HL-60 (cell line): ENCODE measurements at regions not wholly inside any gene's neighbourhood (a gene's known extent, or its start where the extent isn't known, plus 50 kb on each side); places are given as distances from the start of the nearest gene placed in this dataset.

Source experiments
- DNase-seq, 2 experiments: peaks; one replicate each; pipeline ENCODE4 v3.0.0-alpha.2; 2010 to 2020; ENCODE audit warnings: low read depth in 1 of 2, low spot score in 1 of 2
- H3K27ac ChIP-seq: fragments of 250-450 bp; sonication (Bioruptor Pico); replicated peaks from 2 replicates; pipeline ENCODE4 v1.5.1; 2020; ENCODE audit warnings: mild to moderate bottlenecking, moderate library complexity
- H3K27me3 ChIP-seq: fragments of 250-450 bp; sonication (Bioruptor Pico); 2 replicates; pipeline ENCODE4 v1.5.1; 2021; ENCODE audit warnings: mild to moderate bottlenecking, moderate library complexity; ENCODE audit not compliant: insufficient read depth, poor library complexity, severe bottlenecking
- H3K4me3 ChIP-seq: replicated peaks from 2 replicates; pipeline ENCODE4 v1.5.1; 2011; ENCODE audit warnings: mild to moderate bottlenecking, control low read depth, low read length; ENCODE audit not compliant: insufficient read depth
- GABPA ChIP-seq: IDR thresholded peaks from 2 replicates; pipeline ENCODE4 v1.6.1; 2012; ENCODE audit warnings: low read depth
- POLR2AphosphoS5 ChIP-seq: IDR thresholded peaks from 2 replicates; pipeline ENCODE4 v1.6.1; 2012; ENCODE audit warnings: low read depth
- REST ChIP-seq: IDR thresholded peaks from 2 replicates; pipeline ENCODE4 v1.6.1; 2012; ENCODE audit warnings: low read depth; ENCODE audit not compliant: insufficient replicate concordance
- SPI1 ChIP-seq: IDR thresholded peaks from 2 replicates; pipeline ENCODE4 v1.6.1; 2012; ENCODE audit warnings: low read depth, mild to moderate bottlenecking, borderline replicate concordance
- TF ChIP-seq, protein P1 (sequence below): IDR thresholded peaks from one replicate; pipeline ENCODE4 v1.5.1; 2011; ENCODE audit warnings: low read length, control low read depth, inconsistent platforms; ENCODE audit not compliant: insufficient read depth

GRCh38 chr5:118778941-118779340 is 209.4 kb downstream of the DTWD2 start:
- Histone ChIP-seq H3K4me3 (no peak overlapping the region), H3K27ac (no peak overlapping the region), H3K27me3 (no peaks in the 10 kb centered on the region)
- no peak for DNase-seq
- no peak for TF ChIP-seq GABPA
- no peak for TF ChIP-seq POLR2AphosphoS5
- no peak for TF ChIP-seq REST
- TF ChIP-seq SPI1, result no peak
- TF ChIP-seq, protein P1, sequence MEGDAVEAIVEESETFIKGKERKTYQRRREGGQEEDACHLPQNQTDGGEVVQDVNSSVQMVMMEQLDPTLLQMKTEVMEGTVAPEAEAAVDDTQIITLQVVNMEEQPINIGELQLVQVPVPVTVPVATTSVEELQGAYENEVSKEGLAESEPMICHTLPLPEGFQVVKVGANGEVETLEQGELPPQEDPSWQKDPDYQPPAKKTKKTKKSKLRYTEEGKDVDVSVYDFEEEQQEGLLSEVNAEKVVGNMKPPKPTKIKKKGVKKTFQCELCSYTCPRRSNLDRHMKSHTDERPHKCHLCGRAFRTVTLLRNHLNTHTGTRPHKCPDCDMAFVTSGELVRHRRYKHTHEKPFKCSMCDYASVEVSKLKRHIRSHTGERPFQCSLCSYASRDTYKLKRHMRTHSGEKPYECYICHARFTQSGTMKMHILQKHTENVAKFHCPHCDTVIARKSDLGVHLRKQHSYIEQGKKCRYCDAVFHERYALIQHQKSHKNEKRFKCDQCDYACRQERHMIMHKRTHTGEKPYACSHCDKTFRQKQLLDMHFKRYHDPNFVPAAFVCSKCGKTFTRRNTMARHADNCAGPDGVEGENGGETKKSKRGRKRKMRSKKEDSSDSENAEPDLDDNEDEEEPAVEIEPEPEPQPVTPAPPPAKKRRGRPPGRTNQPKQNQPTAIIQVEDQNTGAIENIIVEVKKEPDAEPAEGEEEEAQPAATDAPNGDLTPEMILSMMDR, result no peak

GRCh38 chr5:118777189-118777736 is 211.1 kb downstream of the DTWD2 start:
- DNase-seq, result no peak
- no peak for TF ChIP-seq POLR2AphosphoS5
- no peaks in the 10 kb centered on the region for H3K27me3 ChIP-seq
- no peak overlapping the region for H3K27ac ChIP-seq
- H3K4me3 ChIP-seq, result no peak overlapping the region

GRCh38 chr5:118776755-118777154 is 211.6 kb downstream of the DTWD2 start:
- H3K27ac ChIP-seq, result no peak overlapping the region
- DNase-seq, result no peak
- H3K4me3 ChIP-seq, result no peak overlapping the region
- TF ChIP-seq SPI1 (no peak), REST (no peak), GABPA (no peak), POLR2AphosphoS5 (no peak)
- TF ChIP-seq, protein P1, result no peak
- no peaks in the 10 kb centered on the region for H3K27me3 ChIP-seq

DNA sequence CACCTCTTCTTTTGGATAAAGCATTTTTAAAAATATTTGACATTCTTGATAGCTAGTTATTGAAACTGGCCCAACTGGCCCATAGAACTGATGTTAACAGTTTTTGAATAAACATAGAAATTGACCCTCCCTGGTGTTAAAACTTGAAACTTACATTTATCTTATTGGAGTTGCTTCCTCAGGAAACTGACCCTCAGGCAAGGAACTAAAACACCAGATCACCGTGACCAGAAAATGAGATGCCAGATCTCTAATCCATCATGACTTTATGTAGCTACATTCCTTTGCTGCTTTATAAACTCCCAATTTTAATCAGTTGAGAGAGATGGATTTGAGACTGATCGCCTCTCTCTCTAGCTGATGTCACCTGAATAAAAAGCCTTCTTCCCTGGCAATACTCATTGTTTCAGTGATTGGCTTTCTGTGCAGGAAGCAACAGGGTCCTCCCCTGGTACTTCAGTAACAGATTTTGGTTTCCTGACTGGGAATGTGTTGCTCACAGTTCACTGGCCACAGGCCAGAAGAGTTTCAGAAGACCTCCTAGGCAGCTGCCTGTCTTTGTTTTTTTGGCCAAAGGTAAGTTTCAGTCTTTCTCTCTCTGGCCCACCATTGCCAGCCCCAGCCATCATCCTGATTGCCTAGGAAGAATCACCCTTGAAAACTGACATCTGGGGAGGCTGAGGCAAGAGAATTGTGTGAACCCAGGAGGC is 212.4 kb downstream of the DTWD2 start:
- Histone ChIP-seq H3K27ac (no peak overlapping the region), H3K27me3 (no peaks in the 10 kb centered on the region), H3K4me3 (no peak overlapping the region)
- TF ChIP-seq, protein P1, result no peak
- TF ChIP-seq REST, result no peak
- no peak for TF ChIP-seq SPI1
- no peak for DNase-seq
